Fibroblast of the aortic adventitia (primary cell): ENCODE measurements at regions not wholly inside any gene's neighbourhood (a gene's known extent, or its start where the extent isn't known, plus 50 kb on each side); places are given as distances from the start of the nearest gene placed in this dataset.

Source experiments
- DNase-seq: peaks from one replicate; pipeline ENCODE4 v3.0.0-alpha.2; 2010; ENCODE audit warnings: low read depth
- H3K4me3 ChIP-seq: 2 replicates; pipeline ENCODE4 v1.5.1; 2011; ENCODE audit warnings: low read depth, mild to moderate bottlenecking, control low read depth, low read length, moderate library complexity
- TF ChIP-seq, protein P1 (sequence below): IDR thresholded peaks from 2 replicates; pipeline ENCODE4 v1.5.1; 2011; ENCODE audit warnings: mild to moderate bottlenecking, low read length, control low read depth, inconsistent platforms; ENCODE audit not compliant: insufficient read depth

DNA sequence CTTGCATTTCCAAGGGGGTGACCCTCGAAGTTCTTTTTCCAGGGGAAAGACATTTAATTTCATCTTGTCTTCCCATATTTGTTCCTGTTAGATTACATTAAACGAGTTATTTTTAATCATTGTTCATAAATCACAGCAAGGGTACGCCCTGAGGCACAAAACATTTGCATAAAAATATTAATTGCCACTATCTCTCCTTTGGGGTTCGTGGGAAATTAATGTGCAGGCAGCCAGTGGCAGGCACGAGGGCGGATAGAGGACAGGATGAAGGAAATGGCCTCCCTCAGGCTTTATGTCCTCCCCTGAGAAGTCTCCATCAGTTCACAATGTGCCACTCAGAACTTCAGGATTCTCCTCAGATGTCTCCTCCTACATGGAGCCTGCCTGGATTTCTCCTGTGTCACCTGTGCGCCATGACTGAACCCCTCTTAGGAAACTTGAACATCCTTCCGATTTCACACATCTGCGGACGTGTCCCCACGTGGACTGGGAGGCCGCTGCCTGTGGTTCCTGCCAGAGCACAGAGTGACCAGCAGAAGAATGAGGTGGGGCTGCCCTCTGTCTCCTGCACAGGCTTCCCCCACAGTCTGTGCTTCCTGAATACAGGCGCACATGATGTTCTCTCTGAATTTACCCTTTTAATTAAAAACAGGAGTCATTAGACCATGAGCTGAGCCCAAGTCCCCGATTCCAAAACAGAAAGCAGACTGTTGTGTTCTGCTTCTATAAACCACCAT is 1085.9 kb downstream of the TBC1D22A start:
- no peak for DNase-seq
- TF ChIP-seq, protein P1, sequence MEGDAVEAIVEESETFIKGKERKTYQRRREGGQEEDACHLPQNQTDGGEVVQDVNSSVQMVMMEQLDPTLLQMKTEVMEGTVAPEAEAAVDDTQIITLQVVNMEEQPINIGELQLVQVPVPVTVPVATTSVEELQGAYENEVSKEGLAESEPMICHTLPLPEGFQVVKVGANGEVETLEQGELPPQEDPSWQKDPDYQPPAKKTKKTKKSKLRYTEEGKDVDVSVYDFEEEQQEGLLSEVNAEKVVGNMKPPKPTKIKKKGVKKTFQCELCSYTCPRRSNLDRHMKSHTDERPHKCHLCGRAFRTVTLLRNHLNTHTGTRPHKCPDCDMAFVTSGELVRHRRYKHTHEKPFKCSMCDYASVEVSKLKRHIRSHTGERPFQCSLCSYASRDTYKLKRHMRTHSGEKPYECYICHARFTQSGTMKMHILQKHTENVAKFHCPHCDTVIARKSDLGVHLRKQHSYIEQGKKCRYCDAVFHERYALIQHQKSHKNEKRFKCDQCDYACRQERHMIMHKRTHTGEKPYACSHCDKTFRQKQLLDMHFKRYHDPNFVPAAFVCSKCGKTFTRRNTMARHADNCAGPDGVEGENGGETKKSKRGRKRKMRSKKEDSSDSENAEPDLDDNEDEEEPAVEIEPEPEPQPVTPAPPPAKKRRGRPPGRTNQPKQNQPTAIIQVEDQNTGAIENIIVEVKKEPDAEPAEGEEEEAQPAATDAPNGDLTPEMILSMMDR: no peak
- no peak overlapping the region for H3K4me3 ChIP-seq

DNA sequence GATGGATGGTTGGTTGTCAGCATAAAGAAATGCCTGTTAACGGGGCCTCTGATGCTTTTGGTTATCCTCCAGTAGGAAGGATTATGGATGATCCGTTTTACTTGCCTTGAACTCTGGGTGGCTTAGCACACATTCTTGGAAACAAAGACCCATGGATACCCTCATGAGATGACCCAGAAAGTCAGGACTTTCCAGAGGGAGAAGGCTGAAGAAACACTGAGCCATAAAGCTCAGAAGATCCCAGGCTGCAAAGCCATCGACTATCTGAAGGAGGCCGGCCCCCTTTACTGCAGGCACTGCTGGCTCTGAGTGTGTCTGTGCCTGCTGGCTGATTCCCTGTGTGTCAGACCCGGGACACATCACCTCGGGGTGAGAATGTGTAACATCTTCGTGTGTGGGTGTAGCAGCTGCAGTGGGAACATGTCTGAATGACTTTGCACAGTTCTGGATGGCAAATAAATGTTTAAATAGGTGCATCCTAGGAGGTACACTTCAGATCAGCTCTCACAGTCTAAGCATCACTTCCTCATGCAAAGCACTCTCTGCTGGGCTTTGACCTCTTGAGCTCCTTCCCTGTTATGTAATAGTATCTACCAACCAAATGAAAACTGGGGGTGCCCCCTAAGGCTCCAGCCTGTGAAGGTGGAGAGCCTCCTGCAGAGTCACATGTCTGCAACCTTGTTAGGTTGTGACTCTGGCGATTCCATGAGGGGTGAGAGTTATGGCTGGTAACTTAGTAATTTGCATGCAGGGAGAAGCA is 1084.9 kb downstream of the TBC1D22A start:
- TF ChIP-seq, protein P1: no peak
- no peak overlapping the region for H3K4me3 ChIP-seq
- no peak for DNase-seq

DNA sequence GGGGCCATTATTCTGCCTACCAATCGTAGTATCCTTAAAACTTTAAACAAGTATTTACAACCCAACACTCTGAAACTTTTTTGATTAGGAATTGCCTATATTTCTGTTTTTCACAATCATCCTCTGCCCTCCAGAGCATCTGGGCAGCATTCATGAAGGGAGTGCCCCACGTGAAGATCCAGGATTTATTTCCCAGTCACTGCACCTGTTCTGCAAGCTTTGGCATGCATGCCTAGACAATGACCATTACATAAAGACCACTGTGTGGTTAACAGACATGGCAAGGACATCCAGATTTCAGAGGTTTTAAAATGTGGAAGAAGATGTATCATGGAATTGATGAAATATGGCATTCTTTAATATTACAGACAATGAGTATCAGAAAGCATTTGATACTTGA is 1083.8 kb downstream of the TBC1D22A start:
- DNase-seq: no peak

DNA sequence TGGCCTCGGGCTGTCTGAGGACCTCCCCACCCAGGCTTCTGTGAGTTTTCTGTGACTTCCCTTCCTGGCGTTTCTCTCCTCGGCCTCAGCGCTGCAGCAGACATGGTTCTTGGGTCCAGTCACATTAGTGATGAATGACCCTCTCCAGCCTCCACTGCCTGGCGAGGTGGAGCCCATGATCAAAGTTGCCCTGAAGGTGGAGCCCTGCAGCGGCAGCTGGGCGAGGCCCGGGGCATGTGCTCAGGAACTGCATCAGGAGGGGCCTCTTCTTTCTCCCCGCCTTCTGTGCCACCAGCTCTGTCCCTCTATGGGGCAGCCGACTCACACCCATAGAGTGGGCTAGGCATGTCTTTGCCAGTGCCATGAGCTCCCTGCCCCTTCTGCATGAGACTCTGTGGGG is 1079.7 kb downstream of the TBC1D22A start:
- TF ChIP-seq, protein P1: no peak
- no peak overlapping the region for H3K4me3 ChIP-seq
- no peak for DNase-seq

More for the DNA sequence above, 1083.8 kb downstream of the TBC1D22A start:
- TF ChIP-seq, protein P1: no peak
- H3K4me3 ChIP-seq: no peak overlapping the region

DNA sequence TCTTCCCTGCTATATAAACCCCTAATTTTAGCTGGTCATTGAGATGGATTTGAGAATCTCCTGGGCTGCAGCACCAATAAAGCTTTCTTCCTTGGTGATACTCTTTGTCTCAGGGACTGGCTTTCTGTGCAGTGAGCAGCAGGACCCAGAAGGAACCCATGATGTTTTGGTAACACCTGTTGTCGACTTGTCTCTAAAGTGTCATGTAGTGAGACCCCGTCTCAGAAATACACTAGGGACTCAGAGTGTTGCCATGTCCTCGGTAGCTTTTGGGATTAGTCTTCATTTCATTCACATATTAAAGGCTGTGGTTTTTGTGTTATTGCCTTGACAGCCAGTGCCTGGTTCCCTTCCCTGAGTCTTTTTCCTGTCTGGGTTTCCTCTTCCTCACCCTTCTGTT is 1078.7 kb downstream of the TBC1D22A start:
- H3K4me3 ChIP-seq: no peak overlapping the region
- TF ChIP-seq, protein P1: no peak
- no peak for DNase-seq

DNA sequence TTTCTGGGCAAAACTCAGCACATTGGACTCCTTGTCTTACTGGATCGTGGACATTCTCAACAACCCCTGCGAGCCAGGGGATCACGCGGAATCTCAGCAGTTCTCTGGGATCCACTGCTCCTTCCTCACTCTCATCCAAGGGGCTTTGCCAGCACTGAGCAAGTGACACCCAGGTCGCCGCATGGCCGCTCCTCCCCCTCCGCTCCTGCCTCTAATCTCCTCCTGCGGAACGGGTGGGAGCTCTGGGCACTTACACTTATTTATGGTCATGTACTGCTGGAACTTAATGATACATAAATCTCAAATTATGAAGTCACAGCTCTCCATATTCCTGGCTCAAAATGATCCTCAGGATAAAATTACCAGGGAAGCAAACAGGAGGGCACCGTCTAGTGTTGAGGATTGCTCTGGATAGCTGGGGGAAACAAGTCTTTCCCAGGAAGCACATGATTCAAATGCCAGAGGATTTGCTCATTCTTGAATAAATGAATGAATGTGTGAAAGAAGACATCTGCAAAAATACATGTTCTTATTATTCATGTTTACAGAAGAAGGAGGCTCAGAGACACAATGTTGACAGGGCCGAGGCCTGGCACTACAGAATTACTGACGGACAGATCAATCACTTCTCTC is 1077.3 kb downstream of the TBC1D22A start:
- no peak overlapping the region for H3K4me3 ChIP-seq
- TF ChIP-seq, protein P1: no peak
- DNase-seq: no peak
